SU-DHL-6 (cell line): ENCODE measurements at regions not wholly inside any gene's neighbourhood (a gene's known extent, or its start where the extent isn't known, plus 50 kb on each side); places are given as distances from the start of the nearest gene placed in this dataset.
"Not testable (repeated sequence)": the region's sequence is repeated elsewhere in the genome, so short reads cannot be mapped to it uniquely, and the experiment has no call there.

Source experiments
- H2AFZ ChIP-seq: fragments of 200-600 bp; sonication (generic); 2 replicates; pipeline ENCODE4 v1.6.1; 2014; ENCODE audit warnings: low read depth, mild to moderate bottlenecking, moderate library complexity, mixed read lengths, antibody characterized with exemption, low read length; ENCODE audit not compliant: severe bottlenecking
- H3F3A ChIP-seq: fragments of 200-600 bp; shearing (Covaris generic); 2 replicates; pipeline ENCODE4 v1.6.0; 2016; ENCODE audit warnings: antibody characterized with exemption, mild to moderate bottlenecking; ENCODE audit not compliant: insufficient read depth
- H3K27ac ChIP-seq: fragments of 200-600 bp; sonication (generic); 2 replicates; pipeline ENCODE4 v1.5.1; 2016; ENCODE audit warnings: low read depth, mild to moderate bottlenecking, low read length, moderate library complexity, mixed read lengths
- H3K27me3 ChIP-seq: fragments of 200-600 bp; sonication (generic), shearing (Covaris generic); 2 replicates; pipeline ENCODE4 v1.6.0; 2014; ENCODE audit warnings: mild to moderate bottlenecking, low read length
- H3K36me3 ChIP-seq: fragments of 200-600 bp; sonication (generic); 2 replicates; pipeline ENCODE4 v1.6.1; 2014; ENCODE audit warnings: mild to moderate bottlenecking, low read length, mixed read lengths
- H3K4me2 ChIP-seq: fragments of 300-600, 200-600 bp; shearing (Covaris generic), sonication (generic); 2 replicates; pipeline ENCODE4 v1.6.0; 2014; ENCODE audit warnings: low read length, low read depth, mild to moderate bottlenecking; ENCODE audit not compliant: poor library complexity, severe bottlenecking
- H3K4me3 ChIP-seq: fragments of 200-600 bp; sonication (generic); 2 replicates; pipeline ENCODE4 v1.5.1; 2014; ENCODE audit warnings: antibody characterized with exemption, low read length, mild to moderate bottlenecking, mixed read lengths; ENCODE audit not compliant: insufficient read depth, poor library complexity, severe bottlenecking
- H3K79me2 ChIP-seq: fragments of 200-600 bp; sonication (generic); 2 replicates; pipeline ENCODE4 v1.6.1; 2014; ENCODE audit warnings: mild to moderate bottlenecking, low read length, moderate library complexity; ENCODE audit not compliant: insufficient read depth
- H3K9ac ChIP-seq: fragments of 200-600 bp; sonication (generic); 2 replicates; pipeline ENCODE4 v1.7.0; 2014; ENCODE audit warnings: mild to moderate bottlenecking, low read length
- H3K9me2 ChIP-seq: fragments of 200-600 bp; sonication (generic); replicated peaks from 2 replicates; pipeline ENCODE4 v1.6.1; 2014; ENCODE audit warnings: low read length; ENCODE audit not compliant: insufficient read depth
- H3K9me3 ChIP-seq: fragments of 200-600 bp; sonication (generic); 2 replicates; pipeline ENCODE4 v1.6.1; 2014; ENCODE audit warnings: low read length, mixed read lengths; ENCODE audit not compliant: insufficient read depth
- H4K20me1 ChIP-seq: fragments of 200-600 bp; sonication (generic); 2 replicates; pipeline ENCODE4 v1.6.1; 2014; ENCODE audit warnings: low read depth, mild to moderate bottlenecking, antibody characterized with exemption, low read length, moderate library complexity, mixed read lengths
- CTCF ChIP-seq: fragments of 200-600 bp; sonication (generic); IDR thresholded peaks from one replicate; pipeline ENCODE4 v1.5.1; 2017; ENCODE audit warnings: antibody characterized with exemption, mild to moderate bottlenecking, low read length, moderate library complexity; ENCODE audit not compliant: insufficient read depth, poor library complexity, severe bottlenecking
- EZH2phosphoT487 ChIP-seq: fragments of 200-600 bp; sonication (generic), shearing (Covaris generic); conservative IDR thresholded peaks from 2 replicates; pipeline ENCODE4 v1.6.1; 2018; ENCODE audit warnings: mild to moderate bottlenecking, antibody characterized with exemption, low read length, moderate library complexity, mixed read lengths

- H3K9me2 ChIP-seq, H3K9ac ChIP-seq, H4K20me1 ChIP-seq, H3K4me2 ChIP-seq, H3F3A ChIP-seq, H3K4me3 ChIP-seq, H3K79me2 ChIP-seq, H3K27ac ChIP-seq, H2AFZ ChIP-seq, H3K27me3 ChIP-seq, H3K36me3 ChIP-seq, H3K9me3 ChIP-seq: not testable (repeated sequence)
Observed at GRCh38 chr11:38115381-38115780, 1517.3 kb upstream of the RAG2 start.

- TF ChIP-seq EZH2phosphoT487 (no peak), CTCF (no peak)
- no peak overlapping the region for H3K4me2 ChIP-seq
- H3K9me3 ChIP-seq: no peaks in the 10 kb centered on the region
- no peak overlapping the region for H2AFZ ChIP-seq
- H4K20me1 ChIP-seq: no peaks in the 10 kb centered on the region
- no peak overlapping the region for H3K27ac ChIP-seq
- H3K27me3 ChIP-seq: no peaks in the 10 kb centered on the region
- no peak overlapping the region for H3K9ac ChIP-seq
- no peaks in the 10 kb centered on the region for H3K79me2 ChIP-seq
- no peaks in the 10 kb centered on the region for H3K36me3 ChIP-seq
- H3K9me2 ChIP-seq: no peaks in the 10 kb centered on the region; the same call in 1 of the 2 replicates
- no peaks in the 10 kb centered on the region for H3F3A ChIP-seq
- H3K4me3 ChIP-seq: no peak overlapping the region
Observed at GRCh38 chr11:38100836-38101462, 1502.9 kb upstream of the RAG2 start.

- Histone ChIP-seq H4K20me1 (no peaks in the 10 kb centered on the region), H3K27ac (no peak overlapping the region), H3K9me3 (no peaks in the 10 kb centered on the region), H3K9me2 (no peaks in the 10 kb centered on the region), H3K4me3 (no peak overlapping the region), H3K4me2 (no peak overlapping the region), H3F3A (no peaks in the 10 kb centered on the region), H3K79me2 (no peaks in the 10 kb centered on the region), H3K36me3 (no peaks in the 10 kb centered on the region), H3K27me3 (no peaks in the 10 kb centered on the region), H2AFZ (no peak overlapping the region), H3K9ac (no peak overlapping the region)
- no peak for TF ChIP-seq EZH2phosphoT487
Observed at GRCh38 chr11:38095268-38095667, 1497.2 kb upstream of the RAG2 start.

GRCh38 chr11:38089726-38090125 is 1491.7 kb upstream of the RAG2 start:
- H3K27me3 ChIP-seq: no peaks in the 10 kb centered on the region
- no peak overlapping the region for H3K4me3 ChIP-seq
- H3K9ac ChIP-seq: no peak overlapping the region
- H2AFZ ChIP-seq: no peak overlapping the region
- H4K20me1 ChIP-seq: no peaks in the 10 kb centered on the region
- H3F3A ChIP-seq: no peaks in the 10 kb centered on the region
- no peaks in the 10 kb centered on the region for H3K9me3 ChIP-seq
- H3K9me2 ChIP-seq: no peaks in the 10 kb centered on the region
- H3K79me2 ChIP-seq: no peaks in the 10 kb centered on the region
- TF ChIP-seq CTCF (no peak), EZH2phosphoT487 (no peak)
- no peak overlapping the region for H3K4me2 ChIP-seq
- H3K36me3 ChIP-seq: no peaks in the 10 kb centered on the region
- H3K27ac ChIP-seq: no peak overlapping the region
